Right kidney (tissue), 1 donor: ENCODE measurements at regions not wholly inside any gene's neighbourhood (a gene's known extent, or its start where the extent isn't known, plus 50 kb on each side); places are given as distances from the start of the nearest gene placed in this dataset.
"Not testable (repeated sequence)": the region's sequence is repeated elsewhere in the genome, so short reads cannot be mapped to it uniquely, and the experiment has no call there.

Source experiments
- DNase-seq: peaks from one replicate; pipeline ENCODE4 v3.0.0-alpha.2; 2016

GRCh38 chr5:124007675-124008398, 495.9 kb downstream of the CSNK1G3 start:
- no peak for DNase-seq

- no peak for DNase-seq
Measured at GRCh38 chr5:124001036-124001615, 489.1 kb downstream of the CSNK1G3 start.

- DNase-seq, result no peak
Measured at GRCh38 chr5:124000538-124000937, 488.6 kb downstream of the CSNK1G3 start.

- no peak for DNase-seq
Measured at GRCh38 chr5:123997462-123998215, 485.7 kb downstream of the CSNK1G3 start.

- no peak for DNase-seq
Measured at GRCh38 chr5:123997064-123997461, 485.1 kb downstream of the CSNK1G3 start.

- no peak for DNase-seq
Measured at GRCh38 chr5:123992641-123993040, 480.7 kb downstream of the CSNK1G3 start.

- no peak for DNase-seq
Measured at GRCh38 chr5:123987956-123988355, 476.0 kb downstream of the CSNK1G3 start.

GRCh38 chr5:123976379-123977033, 464.5 kb downstream of the CSNK1G3 start:
- no peak for DNase-seq

- DNase-seq, result not testable (repeated sequence)
Measured at GRCh38 chr5:123975521-123975920, 463.5 kb downstream of the CSNK1G3 start.

- no peak for DNase-seq
Measured at GRCh38 chr5:123966781-123967180, 454.8 kb downstream of the CSNK1G3 start.

- DNase-seq, result no peak
Measured at GRCh38 chr5:123965626-123966025, 453.6 kb downstream of the CSNK1G3 start.

GRCh38 chr5:123964884-123965283, 452.9 kb downstream of the CSNK1G3 start:
- DNase-seq, result no peak

GRCh38 chr5:123960526-123960925, 448.5 kb downstream of the CSNK1G3 start:
- DNase-seq, result no peak

- no peak for DNase-seq
Measured at GRCh38 chr5:123951582-123951977, 439.6 kb downstream of the CSNK1G3 start.

GRCh38 chr5:123950701-123951581, 439.0 kb downstream of the CSNK1G3 start:
- no peak for DNase-seq

GRCh38 chr5:123949807-123950340, 437.9 kb downstream of the CSNK1G3 start:
- no peak for DNase-seq

GRCh38 chr5:123949043-123949804, 437.2 kb downstream of the CSNK1G3 start:
- no peak for DNase-seq

- DNase-seq, result no peak
Measured at GRCh38 chr5:123947797-123948196, 435.8 kb downstream of the CSNK1G3 start.

GRCh38 chr5:123945548-123945947, 433.6 kb downstream of the CSNK1G3 start:
- DNase-seq, result no peak

- DNase-seq, result no peak
Measured at GRCh38 chr5:123943151-123943550, 431.2 kb downstream of the CSNK1G3 start.

GRCh38 chr5:123940416-123940815, 428.4 kb downstream of the CSNK1G3 start:
- no peak for DNase-seq
